ENCODE measurements at regions not wholly inside any gene's neighbourhood (a gene's known extent, or its start where the extent isn't known, plus 50 kb on each side); places are given as distances from the start of the nearest gene placed in this dataset.

GRCh38 chr13:28581451-28581850 is 77.5 kb upstream of the POMP start:
- Histone ChIP-seq H3K36me3 (no peaks in the 10 kb centered on the region), H3K27ac (no peak overlapping the region), H3K4me3 (no peak overlapping the region), H3K9me3 (ENCODE audit: low read depth) (no peaks in the 10 kb centered on the region), H3K27me3 (peaks cover 3% of the 10 kb centered on the region), H3K4me1 (ENCODE audit: low read depth) (no peaks in the 10 kb centered on the region)
- DNase-seq (ENCODE audit: low read depth in 1 of 2, low spot score in 1 of 2): no peak
- no peak for TF ChIP-seq CTCF (IDR thresholded peaks at IDR 0.05; ENCODE audit: low read depth, low read length)

- no peak overlapping the region for H3K4me3 ChIP-seq
- H3K4me1 ChIP-seq (ENCODE audit: low read depth): no peaks in the 10 kb centered on the region
- TF ChIP-seq CTCF (IDR thresholded peaks at IDR 0.05; ENCODE audit: low read depth, low read length): no peak
- H3K27me3 ChIP-seq: peaks cover 3% of the 10 kb centered on the region
- no peaks in the 10 kb centered on the region for H3K36me3 ChIP-seq
- H3K27ac ChIP-seq: no peak overlapping the region
- no peak for DNase-seq (ENCODE audit: low read depth in 1 of 2, low spot score in 1 of 2)
- no peaks in the 10 kb centered on the region for H3K9me3 ChIP-seq (ENCODE audit: low read depth)
Measured at GRCh38 chr13:28579736-28580135, 79.2 kb upstream of the POMP start.

- Histone ChIP-seq H3K9me3 (ENCODE audit: low read depth) (no peaks in the 10 kb centered on the region), H3K27ac (no peak overlapping the region), H3K36me3 (no peaks in the 10 kb centered on the region), H3K27me3 (peaks cover 3% of the 10 kb centered on the region), H3K4me3 (no peak overlapping the region), H3K4me1 (ENCODE audit: low read depth) (no peaks in the 10 kb centered on the region)
- DNase-seq (ENCODE audit: low read depth in 1 of 2, low spot score in 1 of 2): no peak
- TF ChIP-seq CTCF (IDR thresholded peaks at IDR 0.05; ENCODE audit: low read depth, low read length): no peak
Measured at GRCh38 chr13:28579322-28579721, 79.6 kb upstream of the POMP start.

- DNase-seq (ENCODE audit: low read depth in 1 of 2, low spot score in 1 of 2): no peak
- H3K4me1 ChIP-seq (ENCODE audit: low read depth): no peaks in the 10 kb centered on the region
- peaks cover 3% of the 10 kb centered on the region for H3K27me3 ChIP-seq
- H3K4me3 ChIP-seq: no peak overlapping the region
- H3K9me3 ChIP-seq (ENCODE audit: low read depth): no peaks in the 10 kb centered on the region
- no peak for TF ChIP-seq CTCF (IDR thresholded peaks at IDR 0.05; ENCODE audit: low read depth, low read length)
- H3K27ac ChIP-seq: no peak overlapping the region
- no peaks in the 10 kb centered on the region for H3K36me3 ChIP-seq
Measured at GRCh38 chr13:28576067-28576466, 81.1 kb upstream of the FLT1 start.

- peaks cover 3% of the 10 kb centered on the region for H3K27me3 ChIP-seq
- H3K36me3 ChIP-seq: no peaks in the 10 kb centered on the region
- no peaks in the 10 kb centered on the region for H3K4me1 ChIP-seq (ENCODE audit: low read depth)
- no peak for DNase-seq (ENCODE audit: low read depth in 1 of 2, low spot score in 1 of 2)
- TF ChIP-seq CTCF (IDR thresholded peaks at IDR 0.05; ENCODE audit: low read depth, low read length): no peak
- H3K4me3 ChIP-seq: no peak overlapping the region
- no peak overlapping the region for H3K27ac ChIP-seq
- H3K9me3 ChIP-seq (ENCODE audit: low read depth): no peaks in the 10 kb centered on the region
Measured at GRCh38 chr13:28575200-28575599, 80.3 kb upstream of the FLT1 start.

GRCh38 chr13:28574617-28575142 is 79.8 kb upstream of the FLT1 start:
- DNase-seq (ENCODE audit: low read depth in 1 of 2, low spot score in 1 of 2): peak in 1 of 2 donors; percentile 92
- H3K27ac ChIP-seq: no peak overlapping the region
- H3K9me3 ChIP-seq (ENCODE audit: low read depth): no peaks in the 10 kb centered on the region
- TF ChIP-seq CTCF (IDR thresholded peaks at IDR 0.05; ENCODE audit: low read depth, low read length): no peak
- no peaks in the 10 kb centered on the region for H3K4me1 ChIP-seq (ENCODE audit: low read depth)
- peaks cover 3% of the 10 kb centered on the region for H3K27me3 ChIP-seq
- H3K4me3 ChIP-seq: no peak overlapping the region
- H3K36me3 ChIP-seq: no peaks in the 10 kb centered on the region

All from cardiac muscle cell (in vitro differentiated cells and primary cell).